ENCODE measurements at regions not wholly inside any gene's neighbourhood (a gene's known extent, or its start where the extent isn't known, plus 50 kb on each side); places are given as distances from the start of the nearest gene placed in this dataset.
"Not testable (repeated sequence)": the region's sequence is repeated elsewhere in the genome, so short reads cannot be mapped to it uniquely, and the experiment has no call there.

- DNase-seq (ENCODE audit: extremely low spot score, unreplicated experiment); H3K36me3 Mint-ChIP-seq (ENCODE audit: unreplicated experiment); H3K27ac Mint-ChIP-seq (ENCODE audit: unreplicated experiment); H3K9me3 Mint-ChIP-seq (ENCODE audit: unreplicated experiment): not testable (repeated sequence)
- Mint-ChIP-seq H3K4me3 (ENCODE audit: unreplicated experiment) (peak overlapping the region; percentile 42), H3K27me3 (ENCODE audit: unreplicated experiment) (peaks cover 22% of the 10 kb centered on the region), H3K4me1 (ENCODE audit: unreplicated experiment) (peaks cover 22% of the 10 kb centered on the region)
- TF ChIP-seq, protein P1, sequence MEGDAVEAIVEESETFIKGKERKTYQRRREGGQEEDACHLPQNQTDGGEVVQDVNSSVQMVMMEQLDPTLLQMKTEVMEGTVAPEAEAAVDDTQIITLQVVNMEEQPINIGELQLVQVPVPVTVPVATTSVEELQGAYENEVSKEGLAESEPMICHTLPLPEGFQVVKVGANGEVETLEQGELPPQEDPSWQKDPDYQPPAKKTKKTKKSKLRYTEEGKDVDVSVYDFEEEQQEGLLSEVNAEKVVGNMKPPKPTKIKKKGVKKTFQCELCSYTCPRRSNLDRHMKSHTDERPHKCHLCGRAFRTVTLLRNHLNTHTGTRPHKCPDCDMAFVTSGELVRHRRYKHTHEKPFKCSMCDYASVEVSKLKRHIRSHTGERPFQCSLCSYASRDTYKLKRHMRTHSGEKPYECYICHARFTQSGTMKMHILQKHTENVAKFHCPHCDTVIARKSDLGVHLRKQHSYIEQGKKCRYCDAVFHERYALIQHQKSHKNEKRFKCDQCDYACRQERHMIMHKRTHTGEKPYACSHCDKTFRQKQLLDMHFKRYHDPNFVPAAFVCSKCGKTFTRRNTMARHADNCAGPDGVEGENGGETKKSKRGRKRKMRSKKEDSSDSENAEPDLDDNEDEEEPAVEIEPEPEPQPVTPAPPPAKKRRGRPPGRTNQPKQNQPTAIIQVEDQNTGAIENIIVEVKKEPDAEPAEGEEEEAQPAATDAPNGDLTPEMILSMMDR (IDR thresholded peaks at IDR 0.05), result peak; percentile 59
Measured at GRCh38 chr13:25005050-25005497, 90.9 kb upstream of the PABPC3 start.

DNA sequence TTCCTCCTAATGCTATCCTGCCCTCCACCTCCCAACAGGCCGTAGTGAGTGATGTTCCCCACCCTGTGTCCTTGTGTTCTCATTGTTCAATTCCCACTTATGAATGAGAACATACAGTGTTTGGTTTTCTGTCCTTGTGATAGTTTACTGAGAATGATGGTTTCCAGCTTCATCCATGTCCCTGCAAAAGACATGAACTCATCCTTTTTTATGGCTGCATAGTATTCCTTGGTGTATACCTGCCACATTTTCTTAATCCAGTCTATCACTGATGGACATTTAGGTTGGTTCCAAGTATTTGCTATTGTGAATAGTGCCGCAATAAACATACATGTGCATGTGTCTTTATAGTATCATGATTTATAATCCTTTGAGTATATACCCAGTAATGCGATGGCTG, 88.5 kb upstream of the PABPC3 start:
- not testable (repeated sequence) for H3K4me1 Mint-ChIP-seq (ENCODE audit: unreplicated experiment); H3K9me3 Mint-ChIP-seq (ENCODE audit: unreplicated experiment); H3K36me3 Mint-ChIP-seq (ENCODE audit: unreplicated experiment); DNase-seq (ENCODE audit: extremely low spot score, unreplicated experiment); H3K4me3 Mint-ChIP-seq (ENCODE audit: unreplicated experiment); H3K27ac Mint-ChIP-seq (ENCODE audit: unreplicated experiment)
- peaks cover 33% of the 10 kb centered on the region for H3K27me3 Mint-ChIP-seq (ENCODE audit: unreplicated experiment)

DNA sequence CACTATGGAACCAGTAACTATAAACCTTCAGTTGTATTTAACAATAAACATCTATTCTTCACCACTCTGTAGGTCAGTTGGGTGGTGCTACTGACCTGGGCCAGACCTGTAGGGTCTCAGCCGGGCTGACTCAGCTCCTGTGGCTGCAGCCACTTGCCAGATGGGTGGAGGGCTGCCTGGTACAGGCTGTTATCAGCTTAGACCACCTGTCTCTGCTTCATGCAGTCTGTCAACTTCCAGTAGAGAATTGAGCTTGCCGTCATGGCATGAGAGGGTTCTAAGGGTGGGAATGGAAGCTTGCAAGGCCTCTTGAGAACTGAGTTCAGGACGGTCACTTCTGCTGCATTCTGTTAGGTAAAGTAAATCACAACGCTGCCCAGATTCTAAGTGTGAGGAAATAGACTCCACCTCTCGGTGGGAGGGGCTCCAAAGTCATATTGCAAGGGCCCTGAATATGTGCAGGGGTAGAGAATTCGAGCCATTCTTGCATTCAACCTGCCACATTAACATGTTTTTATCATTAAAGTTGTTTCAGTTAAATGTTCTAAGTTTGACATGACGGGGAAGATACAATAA, 81.5 kb upstream of the PABPC3 start:
- not testable (repeated sequence) for H3K4me3 Mint-ChIP-seq (ENCODE audit: unreplicated experiment); H3K9me3 Mint-ChIP-seq (ENCODE audit: unreplicated experiment); DNase-seq (ENCODE audit: extremely low spot score, unreplicated experiment); H3K27ac Mint-ChIP-seq (ENCODE audit: unreplicated experiment); H3K4me1 Mint-ChIP-seq (ENCODE audit: unreplicated experiment); H3K36me3 Mint-ChIP-seq (ENCODE audit: unreplicated experiment)
- peaks cover 55% of the 10 kb centered on the region for H3K27me3 Mint-ChIP-seq (ENCODE audit: unreplicated experiment)

GRCh38 chr13:25017176-25017575, 78.8 kb upstream of the PABPC3 start:
- H3K36me3 Mint-ChIP-seq (ENCODE audit: unreplicated experiment); H3K4me1 Mint-ChIP-seq (ENCODE audit: unreplicated experiment); DNase-seq (ENCODE audit: extremely low spot score, unreplicated experiment); H3K27ac Mint-ChIP-seq (ENCODE audit: unreplicated experiment); H3K9me3 Mint-ChIP-seq (ENCODE audit: unreplicated experiment): not testable (repeated sequence)
- H3K27me3 Mint-ChIP-seq (ENCODE audit: unreplicated experiment), result peaks cover 61% of the 10 kb centered on the region
- H3K4me3 Mint-ChIP-seq (ENCODE audit: unreplicated experiment), result peak overlapping the region; percentile 66

DNA sequence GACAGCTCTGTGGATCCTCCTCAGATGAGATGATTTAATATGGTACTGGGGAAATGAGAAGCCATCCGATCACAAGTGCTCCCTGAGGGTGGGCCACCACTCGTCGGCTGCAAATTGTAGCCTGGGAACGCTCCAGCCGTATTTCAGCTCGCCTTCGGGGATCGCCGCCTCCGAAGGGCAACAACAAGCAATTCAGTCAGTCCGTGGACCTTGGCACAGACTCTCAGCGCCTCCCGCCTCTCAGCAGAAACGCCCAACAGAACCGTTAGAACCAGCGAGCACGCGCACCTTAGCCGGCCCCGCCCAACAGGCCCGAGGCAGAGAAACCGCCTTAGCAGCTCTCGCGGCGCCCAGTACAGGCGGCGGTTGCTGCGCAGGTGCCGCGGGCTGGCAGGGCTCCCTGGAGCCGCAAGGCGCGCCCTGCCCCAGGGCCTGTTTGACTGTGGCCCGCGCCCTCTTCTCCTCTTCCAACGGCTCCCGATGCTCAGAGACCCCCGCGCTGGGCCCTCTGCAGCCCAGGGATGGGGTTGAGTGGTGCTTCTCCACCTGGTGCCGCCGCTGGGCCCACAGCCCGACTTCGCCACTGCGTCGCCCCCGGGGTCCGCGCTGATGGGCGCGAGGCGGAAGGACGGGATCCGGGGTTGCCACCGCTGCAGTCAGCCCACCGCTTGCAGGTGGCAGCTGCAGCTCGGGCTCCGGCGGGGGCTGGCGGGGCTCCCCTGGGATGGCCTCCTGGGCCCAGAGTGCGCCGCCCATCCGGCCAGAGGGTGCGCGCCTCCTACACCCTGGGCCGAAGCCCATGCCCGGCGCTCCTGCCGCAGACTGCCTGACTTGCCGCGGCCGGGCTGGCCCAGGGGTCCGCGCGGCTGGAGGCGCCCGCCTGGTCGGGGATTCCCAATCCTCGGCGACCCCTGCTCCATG, 77.9 kb upstream of the PABPC3 start:
- H3K4me1 Mint-ChIP-seq (ENCODE audit: unreplicated experiment); DNase-seq (ENCODE audit: extremely low spot score, unreplicated experiment); H3K27ac Mint-ChIP-seq (ENCODE audit: unreplicated experiment); H3K36me3 Mint-ChIP-seq (ENCODE audit: unreplicated experiment); H3K9me3 Mint-ChIP-seq (ENCODE audit: unreplicated experiment): not testable (repeated sequence)
- Mint-ChIP-seq H3K4me3 (ENCODE audit: unreplicated experiment) (peak overlapping the region; percentile 66), H3K27me3 (ENCODE audit: unreplicated experiment) (peaks cover 61% of the 10 kb centered on the region)

DNA sequence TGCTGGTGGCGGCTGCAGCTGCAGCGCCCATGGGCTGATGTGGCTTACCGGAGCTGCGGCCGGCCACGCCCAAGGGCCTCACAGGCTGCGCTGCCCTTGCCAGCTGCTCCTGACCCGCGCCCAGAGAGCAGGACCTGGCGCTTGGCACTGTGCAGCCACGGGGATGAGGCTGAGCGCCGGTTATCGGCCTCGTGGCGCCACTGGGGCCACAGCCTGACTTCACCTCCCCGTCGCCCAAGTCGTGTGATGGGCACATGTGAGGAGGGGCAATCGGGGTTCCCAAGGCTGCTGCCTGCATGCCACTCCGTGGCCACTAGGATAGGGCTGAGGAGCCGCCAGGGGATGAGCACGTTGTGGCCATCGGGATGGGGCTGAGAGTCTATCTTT, 77.2 kb upstream of the PABPC3 start:
- Mint-ChIP-seq H3K4me1 (ENCODE audit: unreplicated experiment) (peaks cover 6% of the 10 kb centered on the region), H3K9me3 (ENCODE audit: unreplicated experiment) (no peaks in the 10 kb centered on the region), H3K27ac (ENCODE audit: unreplicated experiment) (no peak overlapping the region), H3K4me3 (ENCODE audit: unreplicated experiment) (no peak overlapping the region), H3K27me3 (ENCODE audit: unreplicated experiment) (peaks cover 57% of the 10 kb centered on the region), H3K36me3 (ENCODE audit: unreplicated experiment) (no peaks in the 10 kb centered on the region)
- no peak for DNase-seq (ENCODE audit: extremely low spot score, unreplicated experiment)
- TF ChIP-seq, protein P1 (IDR thresholded peaks at IDR 0.05), result no peak

GRCh38 chr13:25019741-25020140, 76.2 kb upstream of the PABPC3 start:
- H3K27ac Mint-ChIP-seq (ENCODE audit: unreplicated experiment); H3K9me3 Mint-ChIP-seq (ENCODE audit: unreplicated experiment); DNase-seq (ENCODE audit: extremely low spot score, unreplicated experiment); H3K4me1 Mint-ChIP-seq (ENCODE audit: unreplicated experiment); H3K36me3 Mint-ChIP-seq (ENCODE audit: unreplicated experiment); H3K4me3 Mint-ChIP-seq (ENCODE audit: unreplicated experiment): not testable (repeated sequence)
- H3K27me3 Mint-ChIP-seq (ENCODE audit: unreplicated experiment), result peaks cover 61% of the 10 kb centered on the region
